ENCODE measurements at regions not wholly inside any gene's neighbourhood (a gene's known extent, or its start where the extent isn't known, plus 50 kb on each side); places are given as distances from the start of the nearest gene placed in this dataset.

- no peak for ATAC-seq
- no peak for TF ChIP-seq OSR1 (CRISPR knock-in tag; IDR thresholded peaks at IDR 0.05)
- no peak for TF ChIP-seq PPARA (CRISPR knock-in tag; IDR thresholded peaks at IDR 0.05; ENCODE audit: borderline replicate concordance)
- TF ChIP-seq ZNF565 (CRISPR knock-in tag; conservative IDR thresholded peaks at IDR 0.05; ENCODE audit: low read depth), result no peak
- no peak for TF ChIP-seq ZNF8 (CRISPR knock-in tag; IDR thresholded peaks at IDR 0.05)
- no peak for TF ChIP-seq ESRRG (CRISPR knock-in tag; IDR thresholded peaks at IDR 0.05)
- no peak for TF ChIP-seq ZC3H10 (CRISPR knock-in tag; IDR thresholded peaks at IDR 0.05)
- no peak for TF ChIP-seq SNAI2 (CRISPR knock-in tag; IDR thresholded peaks at IDR 0.05)
- no peak for TF ChIP-seq CREB5 (CRISPR knock-in tag; IDR thresholded peaks at IDR 0.05; ENCODE audit: low read depth)
- TF ChIP-seq CSDC2 (CRISPR knock-in tag; IDR thresholded peaks at IDR 0.05), result no peak
- TF ChIP-seq ARNTL (CRISPR knock-in tag; IDR thresholded peaks at IDR 0.05; ENCODE audit: borderline replicate concordance, low read depth), result no peak
- TF ChIP-seq, protein P1, sequence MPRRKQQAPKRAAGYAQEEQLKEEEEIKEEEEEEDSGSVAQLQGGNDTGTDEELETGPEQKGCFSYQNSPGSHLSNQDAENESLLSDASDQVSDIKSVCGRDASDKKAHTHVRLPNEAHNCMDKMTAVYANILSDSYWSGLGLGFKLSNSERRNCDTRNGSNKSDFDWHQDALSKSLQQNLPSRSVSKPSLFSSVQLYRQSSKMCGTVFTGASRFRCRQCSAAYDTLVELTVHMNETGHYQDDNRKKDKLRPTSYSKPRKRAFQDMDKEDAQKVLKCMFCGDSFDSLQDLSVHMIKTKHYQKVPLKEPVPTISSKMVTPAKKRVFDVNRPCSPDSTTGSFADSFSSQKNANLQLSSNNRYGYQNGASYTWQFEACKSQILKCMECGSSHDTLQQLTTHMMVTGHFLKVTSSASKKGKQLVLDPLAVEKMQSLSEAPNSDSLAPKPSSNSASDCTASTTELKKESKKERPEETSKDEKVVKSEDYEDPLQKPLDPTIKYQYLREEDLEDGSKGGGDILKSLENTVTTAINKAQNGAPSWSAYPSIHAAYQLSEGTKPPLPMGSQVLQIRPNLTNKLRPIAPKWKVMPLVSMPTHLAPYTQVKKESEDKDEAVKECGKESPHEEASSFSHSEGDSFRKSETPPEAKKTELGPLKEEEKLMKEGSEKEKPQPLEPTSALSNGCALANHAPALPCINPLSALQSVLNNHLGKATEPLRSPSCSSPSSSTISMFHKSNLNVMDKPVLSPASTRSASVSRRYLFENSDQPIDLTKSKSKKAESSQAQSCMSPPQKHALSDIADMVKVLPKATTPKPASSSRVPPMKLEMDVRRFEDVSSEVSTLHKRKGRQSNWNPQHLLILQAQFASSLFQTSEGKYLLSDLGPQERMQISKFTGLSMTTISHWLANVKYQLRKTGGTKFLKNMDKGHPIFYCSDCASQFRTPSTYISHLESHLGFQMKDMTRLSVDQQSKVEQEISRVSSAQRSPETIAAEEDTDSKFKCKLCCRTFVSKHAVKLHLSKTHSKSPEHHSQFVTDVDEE (CRISPR knock-in tag; IDR thresholded peaks at IDR 0.05), result no peak
- TF ChIP-seq TOX (CRISPR knock-in tag; IDR thresholded peaks at IDR 0.05; ENCODE audit: borderline replicate concordance), result no peak
- TF ChIP-seq BACH2 (CRISPR knock-in tag; IDR thresholded peaks at IDR 0.05; ENCODE audit: borderline replicate concordance), result no peak
- TF ChIP-seq TCF4 (CRISPR knock-in tag; IDR thresholded peaks at IDR 0.05; ENCODE audit: borderline replicate concordance), result no peak
- TF ChIP-seq, protein P2, sequence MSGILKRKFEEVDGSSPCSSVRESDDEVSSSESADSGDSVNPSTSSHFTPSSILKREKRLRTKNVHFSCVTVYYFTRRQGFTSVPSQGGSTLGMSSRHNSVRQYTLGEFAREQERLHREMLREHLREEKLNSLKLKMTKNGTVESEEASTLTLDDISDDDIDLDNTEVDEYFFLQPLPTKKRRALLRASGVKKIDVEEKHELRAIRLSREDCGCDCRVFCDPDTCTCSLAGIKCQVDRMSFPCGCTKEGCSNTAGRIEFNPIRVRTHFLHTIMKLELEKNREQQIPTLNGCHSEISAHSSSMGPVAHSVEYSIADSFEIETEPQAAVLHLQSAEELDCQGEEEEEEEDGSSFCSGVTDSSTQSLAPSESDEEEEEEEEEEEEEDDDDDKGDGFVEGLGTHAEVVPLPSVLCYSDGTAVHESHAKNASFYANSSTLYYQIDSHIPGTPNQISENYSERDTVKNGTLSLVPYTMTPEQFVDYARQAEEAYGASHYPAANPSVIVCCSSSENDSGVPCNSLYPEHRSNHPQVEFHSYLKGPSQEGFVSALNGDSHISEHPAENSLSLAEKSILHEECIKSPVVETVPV (CRISPR knock-in tag; IDR thresholded peaks at IDR 0.05), result no peak
- no peak for TF ChIP-seq ZNF70 (CRISPR knock-in tag; IDR thresholded peaks at IDR 0.05)
- TF ChIP-seq ZFP30 (CRISPR knock-in tag; IDR thresholded peaks at IDR 0.05), result no peak
- TF ChIP-seq, protein P3, sequence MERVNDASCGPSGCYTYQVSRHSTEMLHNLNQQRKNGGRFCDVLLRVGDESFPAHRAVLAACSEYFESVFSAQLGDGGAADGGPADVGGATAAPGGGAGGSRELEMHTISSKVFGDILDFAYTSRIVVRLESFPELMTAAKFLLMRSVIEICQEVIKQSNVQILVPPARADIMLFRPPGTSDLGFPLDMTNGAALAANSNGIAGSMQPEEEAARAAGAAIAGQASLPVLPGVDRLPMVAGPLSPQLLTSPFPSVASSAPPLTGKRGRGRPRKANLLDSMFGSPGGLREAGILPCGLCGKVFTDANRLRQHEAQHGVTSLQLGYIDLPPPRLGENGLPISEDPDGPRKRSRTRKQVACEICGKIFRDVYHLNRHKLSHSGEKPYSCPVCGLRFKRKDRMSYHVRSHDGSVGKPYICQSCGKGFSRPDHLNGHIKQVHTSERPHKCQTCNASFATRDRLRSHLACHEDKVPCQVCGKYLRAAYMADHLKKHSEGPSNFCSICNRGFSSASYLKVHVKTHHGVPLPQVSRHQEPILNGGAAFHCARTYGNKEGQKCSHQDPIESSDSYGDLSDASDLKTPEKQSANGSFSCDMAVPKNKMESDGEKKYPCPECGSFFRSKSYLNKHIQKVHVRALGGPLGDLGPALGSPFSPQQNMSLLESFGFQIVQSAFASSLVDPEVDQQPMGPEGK (CRISPR knock-in tag; IDR thresholded peaks at IDR 0.05; ENCODE audit: borderline replicate concordance), result no peak
- no peak for TF ChIP-seq ZFP3 (CRISPR knock-in tag; IDR thresholded peaks at IDR 0.05)
Measured at GRCh38 chr5:44974813-44975212, 166.1 kb downstream of the MRPS30 start.

DNA sequence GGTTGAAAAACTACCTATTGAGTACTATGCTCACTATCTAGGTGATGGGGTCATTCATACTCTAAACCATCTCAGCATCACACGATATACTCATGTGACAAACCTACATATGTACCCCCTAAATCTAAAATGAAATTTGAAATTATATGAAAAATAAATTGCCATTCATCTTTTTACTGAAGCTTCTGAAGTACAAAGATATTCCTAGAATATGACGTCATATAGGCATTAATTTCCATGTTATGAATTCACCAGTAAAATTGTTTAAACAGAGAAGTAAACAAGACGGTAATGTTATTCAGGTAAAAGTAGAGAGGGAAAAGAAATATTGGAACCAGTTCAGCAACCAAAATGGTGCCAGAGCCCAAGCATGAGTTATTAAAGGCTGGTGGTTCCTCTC is 173.0 kb downstream of the MRPS30 start:
- TF ChIP-seq PPARA (CRISPR knock-in tag; IDR thresholded peaks at IDR 0.05; ENCODE audit: borderline replicate concordance) (no peak), RARB (CRISPR knock-in tag; IDR thresholded peaks at IDR 0.05) (no peak)
- TF ChIP-seq, protein P3 (CRISPR knock-in tag; IDR thresholded peaks at IDR 0.05; ENCODE audit: borderline replicate concordance), result no peak
- ATAC-seq, result no peak

DNA sequence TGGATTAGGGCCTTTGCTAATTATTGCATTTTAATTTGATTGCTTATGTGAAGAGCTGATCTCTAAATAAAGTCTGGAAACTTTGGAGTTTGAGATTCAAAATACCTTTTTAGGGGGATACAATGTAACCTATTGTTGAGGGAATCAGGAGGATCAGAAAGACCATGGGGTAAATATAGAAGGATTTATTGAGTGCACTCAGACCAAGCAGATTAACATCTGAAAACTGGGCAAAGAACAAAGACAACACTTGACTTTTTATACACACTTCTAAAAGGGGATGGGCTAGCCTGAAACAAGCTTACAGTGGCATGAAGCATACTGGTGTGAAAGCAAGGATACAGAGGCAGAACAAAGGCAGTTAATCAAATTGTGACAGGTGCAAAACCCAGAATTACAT is 174.3 kb downstream of the MRPS30 start:
- no peak for ATAC-seq
- TF ChIP-seq, protein P3 (CRISPR knock-in tag; IDR thresholded peaks at IDR 0.05; ENCODE audit: borderline replicate concordance), result no peak
- TF ChIP-seq, protein P4, sequence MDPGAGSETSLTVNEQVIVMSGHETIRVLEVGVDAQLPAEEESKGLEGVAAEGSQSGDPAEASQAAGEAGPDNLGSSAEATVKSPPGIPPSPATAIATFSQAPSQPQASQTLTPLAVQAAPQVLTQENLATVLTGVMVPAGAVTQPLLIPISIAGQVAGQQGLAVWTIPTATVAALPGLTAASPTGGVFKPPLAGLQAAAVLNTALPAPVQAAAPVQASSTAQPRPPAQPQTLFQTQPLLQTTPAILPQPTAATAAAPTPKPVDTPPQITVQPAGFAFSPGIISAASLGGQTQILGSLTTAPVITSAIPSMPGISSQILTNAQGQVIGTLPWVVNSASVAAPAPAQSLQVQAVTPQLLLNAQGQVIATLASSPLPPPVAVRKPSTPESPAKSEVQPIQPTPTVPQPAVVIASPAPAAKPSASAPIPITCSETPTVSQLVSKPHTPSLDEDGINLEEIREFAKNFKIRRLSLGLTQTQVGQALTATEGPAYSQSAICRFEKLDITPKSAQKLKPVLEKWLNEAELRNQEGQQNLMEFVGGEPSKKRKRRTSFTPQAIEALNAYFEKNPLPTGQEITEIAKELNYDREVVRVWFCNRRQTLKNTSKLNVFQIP (CRISPR knock-in tag; IDR thresholded peaks at IDR 0.05; ENCODE audit: borderline replicate concordance, low read depth), result no peak
- no peak for TF ChIP-seq RARB (CRISPR knock-in tag; IDR thresholded peaks at IDR 0.05)
- TF ChIP-seq ARNTL (CRISPR knock-in tag; IDR thresholded peaks at IDR 0.05; ENCODE audit: borderline replicate concordance, low read depth), result no peak
- TF ChIP-seq TOX (CRISPR knock-in tag; IDR thresholded peaks at IDR 0.05; ENCODE audit: borderline replicate concordance), result no peak
- TF ChIP-seq ZNF565 (CRISPR knock-in tag; conservative IDR thresholded peaks at IDR 0.05; ENCODE audit: low read depth), result no peak
- no peak for TF ChIP-seq ZNF8 (CRISPR knock-in tag; IDR thresholded peaks at IDR 0.05)
- TF ChIP-seq ZFP30 (CRISPR knock-in tag; IDR thresholded peaks at IDR 0.05), result no peak
- TF ChIP-seq, protein P1 (CRISPR knock-in tag; IDR thresholded peaks at IDR 0.05), result no peak

Measured in SK-N-SH treated with all-trans-retinoic acid at 6 μM for 48 hours (cell line).